Ishikawa (cell line): ENCODE measurements at regions not wholly inside any gene's neighbourhood (a gene's known extent, or its start where the extent isn't known, plus 50 kb on each side); places are given as distances from the start of the nearest gene placed in this dataset.

ENCODE experiments used
- CEBPB ChIP-seq: IDR thresholded peaks from 2 replicates; pipeline ENCODE4 v1.6.1; 2012
- CREB1 ChIP-seq: IDR thresholded peaks from 2 replicates; pipeline ENCODE4 v1.6.1; 2012; ENCODE audit warnings: low read depth
- EP300 ChIP-seq: IDR thresholded peaks from 2 replicates; pipeline ENCODE4 v1.6.1; 2012; ENCODE audit warnings: borderline replicate concordance
- FOXM1 ChIP-seq: IDR thresholded peaks from 2 replicates; pipeline ENCODE4 v1.6.1; 2012; ENCODE audit warnings: low read depth, borderline replicate concordance
- MAX ChIP-seq: IDR thresholded peaks from 2 replicates; pipeline ENCODE4 v1.6.1; 2012
- NFIC ChIP-seq: IDR thresholded peaks from 2 replicates; pipeline ENCODE4 v1.6.1; 2012
- TAF1 ChIP-seq: IDR thresholded peaks from 2 replicates; pipeline ENCODE4 v1.6.1; 2012; ENCODE audit warnings: low read depth, mild to moderate bottlenecking
- TCF12 ChIP-seq: IDR thresholded peaks from 2 replicates; pipeline ENCODE4 v1.6.1; 2012; ENCODE audit warnings: low read depth
- TEAD4 ChIP-seq: IDR thresholded peaks from 2 replicates; pipeline ENCODE4 v1.6.1; 2012
- USF1 ChIP-seq: IDR thresholded peaks from 2 replicates; pipeline ENCODE4 v1.6.1; 2012
- YY1 ChIP-seq: IDR thresholded peaks from 2 replicates; pipeline ENCODE4 v1.6.1; 2012; ENCODE audit warnings: low read depth

- TF ChIP-seq TCF12: no peak
- TF ChIP-seq FOXM1: no peak; the same call in 1 of the 2 replicates
- TF ChIP-seq TAF1: no peak
- no peak for TF ChIP-seq MAX
- TF ChIP-seq EP300: peak; percentile 53; the same call in 1 of the 2 replicates
- TF ChIP-seq YY1: no peak
- no peak for TF ChIP-seq USF1
- no peak for TF ChIP-seq TEAD4
- TF ChIP-seq CREB1: no peak
- no peak for TF ChIP-seq CEBPB
- no peak for TF ChIP-seq NFIC
Observed at GRCh38 chr4:19752599-19752998, 499.1 kb upstream of the SLIT2 start.
